ENCODE measurements at regions not wholly inside any gene's neighbourhood (a gene's known extent, or its start where the extent isn't known, plus 50 kb on each side); places are given as distances from the start of the nearest gene placed in this dataset.

DNA sequence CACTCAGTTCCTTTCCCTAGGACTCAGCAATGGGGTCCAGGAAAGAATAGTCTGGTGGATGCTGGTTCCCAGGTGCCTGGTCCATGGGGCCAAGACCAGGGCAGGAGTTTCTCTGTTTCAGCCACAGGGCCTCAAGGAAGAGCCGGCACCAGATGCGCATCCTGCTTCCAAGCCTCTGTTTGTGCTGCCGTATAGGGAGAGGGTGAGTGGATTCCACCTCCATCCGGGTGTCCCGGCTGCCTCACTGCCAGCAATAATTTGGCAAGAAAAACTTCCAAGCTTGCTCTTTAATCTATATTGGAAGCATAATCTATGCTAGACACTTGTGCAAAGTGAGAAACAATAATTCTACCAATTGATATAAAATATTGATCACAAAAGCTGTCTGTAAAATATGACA is 261.2 kb upstream of the HS6ST1 start:
- no peak overlapping the region for H3K4me3 ChIP-seq (replicated peaks in 1 of 3; ENCODE audit: insufficient read depth in 1 of 3, low read depth in 2 of 3, low read length in 3 of 3)
- in situ Hi-C loops (cut with HindIII; ENCODE audit: extremely low pct_ligation_motif_present, low pct_unique_long_range_greater_than_20kb) (no loop called here), intact Hi-C loops (cut with micrococcal nuclease; ENCODE audit: unreplicated experiment) (no loop called here)
- H3K79me2 ChIP-seq (ENCODE audit: insufficient read depth, low read length) = no peaks in the 10 kb centered on the region
- no peak overlapping the region for H2AFZ ChIP-seq (ENCODE audit: low read length)
- POLR2A ChIA-PET = no interaction called here
- peaks cover 2 to 3% of the 10 kb centered on the region in 2 experiments; a peak in 2 of 5 replicates for H3K27me3 ChIP-seq (ENCODE audit: control insufficient read depth in 1 of 2, insufficient read depth in 2 of 2, low read length in 2 of 2)
- no peaks in the 10 kb centered on the region for H3K36me3 ChIP-seq (replicated peaks in 1 of 2; ENCODE audit: control insufficient read depth in 1 of 2, insufficient read depth in 2 of 2, low read length in 2 of 2)
- TF ChIP-seq KDM2A (CRISPR knock-in tag; IDR thresholded peaks at IDR 0.05; ENCODE audit: borderline replicate concordance, low read depth) = no peak
- no peak for TF ChIP-seq CC2D1A (CRISPR knock-in tag; IDR thresholded peaks at IDR 0.05)
- no peak for TF ChIP-seq CBX1 (IDR thresholded peaks at IDR 0.05; ENCODE audit: low read depth)
- TF ChIP-seq SETDB1 (CRISPR knock-in tag; IDR thresholded peaks at IDR 0.05; ENCODE audit: borderline replicate concordance) = no peak
- TF ChIP-seq TAF1 (CRISPR knock-in tag; IDR thresholded peaks at IDR 0.05) = no peak
- no peak for TF ChIP-seq SSRP1 (CRISPR knock-in tag; IDR thresholded peaks at IDR 0.05)
- TF ChIP-seq, protein P1, sequence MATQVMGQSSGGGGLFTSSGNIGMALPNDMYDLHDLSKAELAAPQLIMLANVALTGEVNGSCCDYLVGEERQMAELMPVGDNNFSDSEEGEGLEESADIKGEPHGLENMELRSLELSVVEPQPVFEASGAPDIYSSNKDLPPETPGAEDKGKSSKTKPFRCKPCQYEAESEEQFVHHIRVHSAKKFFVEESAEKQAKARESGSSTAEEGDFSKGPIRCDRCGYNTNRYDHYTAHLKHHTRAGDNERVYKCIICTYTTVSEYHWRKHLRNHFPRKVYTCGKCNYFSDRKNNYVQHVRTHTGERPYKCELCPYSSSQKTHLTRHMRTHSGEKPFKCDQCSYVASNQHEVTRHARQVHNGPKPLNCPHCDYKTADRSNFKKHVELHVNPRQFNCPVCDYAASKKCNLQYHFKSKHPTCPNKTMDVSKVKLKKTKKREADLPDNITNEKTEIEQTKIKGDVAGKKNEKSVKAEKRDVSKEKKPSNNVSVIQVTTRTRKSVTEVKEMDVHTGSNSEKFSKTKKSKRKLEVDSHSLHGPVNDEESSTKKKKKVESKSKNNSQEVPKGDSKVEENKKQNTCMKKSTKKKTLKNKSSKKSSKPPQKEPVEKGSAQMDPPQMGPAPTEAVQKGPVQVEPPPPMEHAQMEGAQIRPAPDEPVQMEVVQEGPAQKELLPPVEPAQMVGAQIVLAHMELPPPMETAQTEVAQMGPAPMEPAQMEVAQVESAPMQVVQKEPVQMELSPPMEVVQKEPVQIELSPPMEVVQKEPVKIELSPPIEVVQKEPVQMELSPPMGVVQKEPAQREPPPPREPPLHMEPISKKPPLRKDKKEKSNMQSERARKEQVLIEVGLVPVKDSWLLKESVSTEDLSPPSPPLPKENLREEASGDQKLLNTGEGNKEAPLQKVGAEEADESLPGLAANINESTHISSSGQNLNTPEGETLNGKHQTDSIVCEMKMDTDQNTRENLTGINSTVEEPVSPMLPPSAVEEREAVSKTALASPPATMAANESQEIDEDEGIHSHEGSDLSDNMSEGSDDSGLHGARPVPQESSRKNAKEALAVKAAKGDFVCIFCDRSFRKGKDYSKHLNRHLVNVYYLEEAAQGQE (IDR thresholded peaks at IDR 0.05; ENCODE audit: borderline replicate concordance in 1 of 2, low read depth in 1 of 2, low read length in 2 of 2) = no peak
- TF ChIP-seq MED13 (CRISPR knock-in tag; IDR thresholded peaks at IDR 0.05) = no peak
- TF ChIP-seq ARNT2 (CRISPR knock-in tag; IDR thresholded peaks at IDR 0.05; ENCODE audit: low read depth) = no peak
- TF ChIP-seq, protein P2, sequence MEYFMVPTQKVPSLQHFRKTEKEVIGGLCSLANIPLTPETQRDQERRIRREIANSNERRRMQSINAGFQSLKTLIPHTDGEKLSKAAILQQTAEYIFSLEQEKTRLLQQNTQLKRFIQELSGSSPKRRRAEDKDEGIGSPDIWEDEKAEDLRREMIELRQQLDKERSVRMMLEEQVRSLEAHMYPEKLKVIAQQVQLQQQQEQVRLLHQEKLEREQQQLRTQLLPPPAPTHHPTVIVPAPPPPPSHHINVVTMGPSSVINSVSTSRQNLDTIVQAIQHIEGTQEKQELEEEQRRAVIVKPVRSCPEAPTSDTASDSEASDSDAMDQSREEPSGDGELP (IDR thresholded peaks at IDR 0.05; ENCODE audit: borderline replicate concordance, low read depth) = no peak
- no peak for TF ChIP-seq ZNF569 (CRISPR knock-in tag; IDR thresholded peaks at IDR 0.05; ENCODE audit: borderline replicate concordance)
- no peak for TF ChIP-seq ZNF619 (CRISPR knock-in tag; IDR thresholded peaks at IDR 0.05)
- no peak for TF ChIP-seq ZNF235 (CRISPR knock-in tag; IDR thresholded peaks at IDR 0.05; ENCODE audit: borderline replicate concordance)
- no peak for TF ChIP-seq NFE2L2 (IDR thresholded peaks at IDR 0.05; ENCODE audit: low read length)
- TF ChIP-seq, protein P3, sequence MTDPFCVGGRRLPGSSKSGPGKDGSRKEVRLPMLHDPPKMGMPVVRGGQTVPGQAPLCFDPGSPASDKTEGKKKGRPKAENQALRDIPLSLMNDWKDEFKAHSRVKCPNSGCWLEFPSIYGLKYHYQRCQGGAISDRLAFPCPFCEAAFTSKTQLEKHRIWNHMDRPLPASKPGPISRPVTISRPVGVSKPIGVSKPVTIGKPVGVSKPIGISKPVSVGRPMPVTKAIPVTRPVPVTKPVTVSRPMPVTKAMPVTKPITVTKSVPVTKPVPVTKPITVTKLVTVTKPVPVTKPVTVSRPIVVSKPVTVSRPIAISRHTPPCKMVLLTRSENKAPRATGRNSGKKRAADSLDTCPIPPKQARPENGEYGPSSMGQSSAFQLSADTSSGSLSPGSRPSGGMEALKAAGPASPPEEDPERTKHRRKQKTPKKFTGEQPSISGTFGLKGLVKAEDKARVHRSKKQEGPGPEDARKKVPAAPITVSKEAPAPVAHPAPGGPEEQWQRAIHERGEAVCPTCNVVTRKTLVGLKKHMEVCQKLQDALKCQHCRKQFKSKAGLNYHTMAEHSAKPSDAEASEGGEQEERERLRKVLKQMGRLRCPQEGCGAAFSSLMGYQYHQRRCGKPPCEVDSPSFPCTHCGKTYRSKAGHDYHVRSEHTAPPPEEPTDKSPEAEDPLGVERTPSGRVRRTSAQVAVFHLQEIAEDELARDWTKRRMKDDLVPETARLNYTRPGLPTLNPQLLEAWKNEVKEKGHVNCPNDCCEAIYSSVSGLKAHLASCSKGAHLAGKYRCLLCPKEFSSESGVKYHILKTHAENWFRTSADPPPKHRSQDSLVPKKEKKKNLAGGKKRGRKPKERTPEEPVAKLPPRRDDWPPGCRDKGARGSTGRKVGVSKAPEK (CRISPR knock-in tag; IDR thresholded peaks at IDR 0.05; ENCODE audit: borderline replicate concordance) = no peak
- TF ChIP-seq SP5 (CRISPR knock-in tag; IDR thresholded peaks at IDR 0.05; ENCODE audit: borderline replicate concordance, low read depth) = no peak
- TF ChIP-seq STAG1 (CRISPR knock-in tag; IDR thresholded peaks at IDR 0.05) = no peak
- no peak for TF ChIP-seq MBD4 (IDR thresholded peaks at IDR 0.05; ENCODE audit: borderline replicate concordance, low read length)
- TF ChIP-seq ZNF775 (CRISPR knock-in tag; IDR thresholded peaks at IDR 0.05; ENCODE audit: borderline replicate concordance) = no peak
- H3K4me2 ChIP-seq (ENCODE audit: low read depth, low read length) = no peak overlapping the region
- no peaks in the 10 kb centered on the region for H3K9me3 ChIP-seq (ENCODE audit: low read length)
- CTCF ChIA-PET (ENCODE audit: low intra/inter-chr PET ratio, low total read pairs) = no interaction called here
- no peak for DNase-seq (ENCODE audit: low spot score)
- no peak overlapping the region for H3K9ac ChIP-seq (ENCODE audit: insufficient read depth, low read depth, low read length)
- no peak for ATAC-seq
- no TSS peak for BruUV-seq (replicated peaks)
- 76% methylated on average over 5 of the region's 5 CpGs for WGBS (ENCODE audit: low lambda C conversion rate)
- H3K27ac ChIP-seq (ENCODE audit: extremely low read length, insufficient read depth, low read length) = no peak overlapping the region
- H4K20me1 ChIP-seq (ENCODE audit: insufficient read depth, low read length) = no peaks in the 10 kb centered on the region; the same call in 1 of the 2 replicates
- FAIRE-seq = no peak
- H3K4me1 ChIP-seq (ENCODE audit: insufficient read depth, low read length) = peaks cover 11% of the 10 kb centered on the region; the same call in 1 of the 2 replicates
